ENCODE measurements at regions not wholly inside any gene's neighbourhood (a gene's known extent, or its start where the extent isn't known, plus 50 kb on each side); places are given as distances from the start of the nearest gene placed in this dataset.

DNA sequence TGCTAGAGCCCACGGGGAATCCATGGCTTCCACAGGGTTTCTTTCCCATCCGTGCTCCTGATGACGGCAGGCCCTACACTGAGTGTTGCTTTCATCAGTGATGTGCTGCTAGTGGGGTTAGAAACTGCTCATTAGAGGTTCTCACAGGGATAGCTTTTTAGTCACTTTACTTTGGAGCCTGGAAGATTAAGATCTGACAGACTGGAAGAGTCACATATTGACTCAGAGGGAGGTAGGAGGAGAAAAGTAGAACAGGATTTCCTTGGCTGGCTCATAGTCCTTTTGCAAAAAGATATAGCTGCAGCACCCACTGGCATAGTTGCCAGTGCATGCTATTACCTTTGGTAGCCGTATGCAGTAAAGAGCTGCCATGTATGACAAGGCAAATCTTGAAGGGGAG lies 890.3 kb downstream of the C6orf118 start:
- no peak for DNase-seq (ENCODE audit: low read depth, low spot score)
- H3K27ac ChIP-seq: no peak overlapping the region

DNA sequence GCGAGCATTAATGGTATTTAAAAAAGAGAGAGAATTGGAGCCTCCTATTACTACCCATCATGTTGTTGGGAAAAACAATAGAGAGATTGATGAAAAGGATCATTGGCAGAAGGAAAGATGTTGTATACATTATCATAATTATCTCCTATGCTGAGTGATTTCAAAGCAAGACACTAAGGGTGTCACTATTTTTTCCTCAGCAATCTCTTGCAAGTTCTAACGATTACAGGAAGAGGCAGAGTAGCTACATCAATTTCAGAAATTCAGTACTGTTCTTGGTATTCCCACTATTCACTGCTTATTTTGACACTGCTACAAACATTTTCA lies 891.2 kb downstream of the C6orf118 start:
- DNase-seq (ENCODE audit: low read depth, low spot score): no peak
- H3K27ac ChIP-seq: no peak overlapping the region

DNA sequence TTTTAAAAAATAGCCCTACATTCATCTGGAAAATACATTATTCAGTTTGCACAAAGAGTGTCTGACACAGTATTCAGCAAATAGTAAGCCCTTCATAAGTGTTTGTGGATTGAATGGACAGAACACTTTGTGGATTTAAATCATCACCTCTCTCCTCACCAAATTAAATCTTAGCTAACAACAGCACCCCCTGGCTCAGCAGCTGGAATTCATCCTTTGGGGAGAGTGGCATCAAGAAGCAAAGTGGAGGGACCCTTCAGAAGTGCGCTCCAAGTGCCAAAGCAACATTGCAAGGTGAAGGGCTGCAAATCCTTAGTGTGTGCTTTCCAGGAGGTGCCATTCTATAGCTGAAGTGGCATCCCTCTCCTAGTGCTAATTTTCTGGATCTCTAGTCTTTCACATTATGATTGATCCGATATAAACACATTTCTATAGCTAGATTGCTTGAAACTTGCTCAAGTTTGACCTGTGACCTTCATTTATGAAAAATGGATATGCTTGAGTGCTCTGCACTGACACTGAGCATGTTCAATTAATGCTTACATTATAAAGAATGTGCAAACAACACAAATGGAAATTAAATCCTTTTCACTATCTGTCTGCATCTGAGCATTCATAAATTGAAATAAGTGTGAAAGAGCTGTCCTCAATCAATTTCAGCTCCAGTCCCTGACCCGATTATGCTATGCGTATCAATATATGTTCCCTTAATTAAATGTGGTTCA lies 891.7 kb downstream of the C6orf118 start:
- no peak overlapping the region for H3K27ac ChIP-seq
- no peak for DNase-seq (ENCODE audit: low read depth, low spot score)

DNA sequence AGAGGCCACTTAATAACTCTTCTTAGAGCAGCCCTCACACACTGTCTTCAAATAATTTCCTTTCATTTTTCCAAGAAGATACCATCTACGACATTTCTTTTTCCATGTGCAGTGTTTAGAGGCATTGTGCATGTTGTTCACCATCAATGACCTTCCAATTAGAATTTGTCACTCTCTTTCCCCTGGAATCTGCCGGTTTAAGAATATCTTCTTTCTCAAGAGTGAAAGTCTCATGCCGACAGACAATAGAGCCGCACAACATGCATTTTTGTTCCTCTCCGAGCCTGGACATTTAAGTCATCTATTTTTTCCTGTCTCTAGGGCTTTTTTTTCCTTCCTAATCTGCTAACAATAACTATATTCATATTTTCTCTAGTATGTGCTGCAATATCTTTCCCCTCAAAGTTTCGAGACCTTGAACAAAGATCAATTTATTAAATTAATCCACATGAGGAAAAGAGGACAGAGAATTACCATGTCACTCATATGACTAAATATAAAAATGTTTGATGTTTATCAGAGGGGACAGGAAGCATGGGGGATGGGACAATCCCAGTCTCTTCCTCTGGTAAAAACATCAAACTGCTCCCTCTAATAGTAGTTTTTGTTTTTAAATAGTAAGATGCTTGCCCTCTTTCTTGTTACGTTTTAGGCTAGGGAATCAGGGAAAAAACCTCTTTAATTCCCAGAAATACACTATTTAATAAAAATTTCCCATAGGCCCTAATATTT lies 893.4 kb downstream of the C6orf118 start:
- H3K27ac ChIP-seq: no peak overlapping the region

DNA sequence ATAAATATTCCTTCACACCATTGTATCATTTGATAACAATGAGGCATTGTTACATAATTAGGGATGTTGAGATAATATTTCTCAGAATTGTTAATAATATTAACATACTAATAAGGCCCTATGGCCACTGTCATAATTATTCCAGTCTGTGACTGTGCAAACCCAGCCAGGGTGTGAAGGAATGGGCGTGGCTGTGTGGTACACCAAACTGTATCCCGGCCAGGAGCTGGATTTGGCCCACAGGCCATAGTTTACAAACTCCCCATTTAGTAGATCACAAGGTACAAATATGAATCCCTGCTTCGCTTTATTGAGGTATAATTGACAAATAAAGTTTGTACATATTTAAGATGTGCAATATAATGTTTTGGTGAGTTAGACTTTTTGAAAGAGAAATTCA lies 894.7 kb downstream of the C6orf118 start:
- H3K27ac ChIP-seq: no peak overlapping the region

More for the DNA sequence above, 893.4 kb downstream of the C6orf118 start:
- no peak for DNase-seq (ENCODE audit: low read depth, low spot score)

DNA sequence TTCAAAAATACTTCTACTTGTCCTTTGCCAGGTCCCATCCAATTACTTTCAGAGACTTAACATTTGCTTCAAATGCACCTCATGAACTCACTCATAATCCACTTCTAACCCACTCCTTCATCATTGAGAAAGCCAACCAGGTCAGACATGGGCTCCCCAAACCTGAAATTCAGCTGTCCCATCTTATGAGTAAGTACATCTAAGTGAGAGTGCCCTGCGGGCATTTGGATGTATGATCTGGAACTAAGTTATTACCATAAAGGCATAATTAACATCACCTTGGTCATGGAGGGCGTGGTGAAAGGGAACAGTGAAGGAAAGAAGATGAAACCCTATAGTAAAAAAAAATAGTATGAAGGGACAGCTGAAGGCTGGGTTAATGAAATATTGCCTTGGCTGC lies 896.8 kb downstream of the C6orf118 start:
- no peak overlapping the region for H3K27ac ChIP-seq
- DNase-seq (ENCODE audit: low read depth, low spot score): no peak

More for the DNA sequence above, 894.7 kb downstream of the C6orf118 start:
- DNase-seq (ENCODE audit: low read depth, low spot score): no peak

DNA sequence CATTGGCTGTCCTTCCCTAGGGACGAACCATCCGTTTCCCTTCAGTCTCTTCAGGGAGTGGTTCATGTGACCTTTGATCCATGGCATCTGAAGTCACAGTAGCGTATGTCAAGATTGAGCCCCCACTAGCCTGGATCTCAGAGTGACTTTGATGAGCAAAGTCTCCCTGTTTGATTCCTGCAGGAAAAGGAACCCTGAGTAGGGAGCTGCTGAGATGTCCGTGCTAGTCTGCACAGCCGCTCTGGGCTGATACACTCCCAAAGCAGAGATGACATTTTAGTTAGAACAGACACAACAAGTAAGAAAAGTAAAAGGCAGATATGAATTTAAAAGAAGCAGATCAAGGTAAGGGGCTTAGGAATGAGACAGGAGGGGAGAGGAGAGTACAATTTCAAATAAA lies 899.4 kb downstream of the C6orf118 start:
- no peak for DNase-seq (ENCODE audit: low read depth, low spot score)
- H3K27ac ChIP-seq: no peak overlapping the region

DNA sequence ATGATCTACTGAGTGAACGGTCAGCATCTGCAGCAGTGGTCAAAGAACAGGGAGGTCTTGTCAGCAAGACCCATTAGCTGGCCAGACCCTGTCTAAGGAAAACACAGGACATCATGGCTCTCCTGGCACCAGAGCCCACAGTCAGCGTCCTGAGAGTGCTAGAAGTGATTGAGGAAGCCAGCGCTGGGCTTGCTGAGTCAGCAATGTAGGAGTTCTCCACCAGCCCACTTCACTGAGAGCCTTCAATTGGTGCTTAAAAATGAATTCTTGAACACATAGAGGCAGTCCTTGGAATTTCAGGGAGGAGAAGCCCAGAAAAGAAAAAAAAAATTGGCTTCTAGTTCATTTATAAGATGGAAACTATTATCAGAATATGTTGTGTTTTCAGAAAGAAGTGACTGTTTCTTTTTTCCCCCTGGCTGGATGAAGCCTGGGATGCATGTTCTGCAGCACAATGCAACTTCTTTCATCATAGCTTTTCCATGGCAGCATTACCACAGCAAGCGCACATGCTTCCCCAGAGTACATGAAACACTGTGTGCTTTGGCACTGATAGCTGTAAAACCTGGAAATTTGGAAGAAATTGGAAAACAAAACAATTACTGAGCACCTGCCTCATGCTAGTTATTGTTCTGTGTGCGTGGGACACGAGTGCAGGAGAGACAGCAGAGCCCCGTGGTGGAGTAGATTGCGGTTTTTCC lies 899.9 kb downstream of the C6orf118 start:
- no peak for DNase-seq (ENCODE audit: low read depth, low spot score)

DNA sequence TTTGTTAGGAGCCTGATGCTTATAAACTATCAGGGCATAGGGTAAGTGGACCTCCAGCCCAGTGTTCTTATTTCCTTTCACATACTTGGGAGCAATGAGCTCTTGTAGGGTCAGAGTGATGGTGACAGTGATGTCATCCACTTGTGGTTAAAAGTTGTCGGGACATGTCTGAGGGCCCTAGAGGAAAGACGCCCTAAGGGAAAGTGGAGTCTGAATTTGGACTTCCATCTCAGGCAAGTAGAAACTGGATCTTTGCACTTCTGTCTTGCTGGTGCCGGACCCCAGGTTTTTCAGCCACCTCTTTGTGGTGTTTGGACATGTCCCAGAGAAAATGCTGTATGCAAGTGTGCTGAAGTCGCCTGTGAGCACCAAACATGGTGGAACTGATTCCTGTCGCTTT lies 900.5 kb downstream of the C6orf118 start:
- peak; percentile 36 for DNase-seq (ENCODE audit: low read depth, low spot score)
- H3K27ac ChIP-seq: no peak overlapping the region

More for the DNA sequence above, 899.9 kb downstream of the C6orf118 start:
- H3K27ac ChIP-seq: no peak overlapping the region

DNA sequence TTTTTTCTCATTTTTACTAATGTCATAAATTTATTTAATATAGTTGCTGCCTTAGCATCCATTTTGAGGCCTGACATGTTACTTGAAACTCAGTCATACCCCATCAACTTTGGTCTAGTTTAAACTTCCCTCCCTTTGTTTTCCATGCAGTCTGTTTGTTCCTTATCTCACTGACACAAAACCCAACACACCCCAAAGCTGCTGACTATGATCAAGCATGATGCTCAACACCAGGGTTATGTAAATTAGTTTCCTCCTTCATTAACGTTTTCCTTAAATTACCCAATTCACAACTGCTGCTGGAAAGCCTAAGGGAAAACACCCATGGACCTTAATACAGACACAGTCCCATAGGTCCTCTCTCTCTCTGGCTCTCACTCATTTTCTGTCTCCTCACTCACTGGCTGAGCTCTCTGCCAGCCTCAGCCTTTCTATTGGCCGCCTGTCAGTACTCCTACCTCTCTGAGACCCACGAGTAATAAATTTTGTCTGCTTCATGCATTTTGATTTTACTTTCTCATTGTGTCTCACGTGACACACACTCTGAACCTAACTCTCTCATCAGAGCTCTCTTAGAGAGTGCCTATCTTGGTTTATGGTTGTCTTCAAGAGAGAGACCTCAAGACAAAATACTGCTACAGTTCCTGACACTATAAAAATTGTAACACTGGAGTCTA lies 904.5 kb downstream of the C6orf118 start:
- H3K27ac ChIP-seq: no peak overlapping the region
- no peak for DNase-seq (ENCODE audit: low read depth, low spot score)

DNA sequence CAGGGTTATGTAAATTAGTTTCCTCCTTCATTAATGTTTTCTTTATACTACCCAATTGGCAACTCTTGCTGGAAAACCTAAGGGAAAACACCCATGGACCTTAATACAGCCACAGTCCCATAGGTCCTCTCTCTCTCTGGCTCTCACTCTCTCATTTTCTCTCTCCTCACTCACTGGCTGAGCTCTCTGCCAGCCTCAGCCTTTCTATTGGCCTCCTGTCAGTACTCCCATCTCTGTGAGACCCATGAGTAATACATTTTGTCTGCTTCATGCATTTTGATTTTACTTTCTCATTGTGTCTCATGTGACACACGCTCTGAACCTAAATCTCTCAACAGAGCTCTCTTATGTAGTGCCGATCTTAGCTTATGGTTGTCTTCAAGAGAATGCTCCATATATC lies 907.5 kb downstream of the C6orf118 start:
- DNase-seq (ENCODE audit: low read depth, low spot score): no peak
- H3K27ac ChIP-seq: no peak overlapping the region

DNA sequence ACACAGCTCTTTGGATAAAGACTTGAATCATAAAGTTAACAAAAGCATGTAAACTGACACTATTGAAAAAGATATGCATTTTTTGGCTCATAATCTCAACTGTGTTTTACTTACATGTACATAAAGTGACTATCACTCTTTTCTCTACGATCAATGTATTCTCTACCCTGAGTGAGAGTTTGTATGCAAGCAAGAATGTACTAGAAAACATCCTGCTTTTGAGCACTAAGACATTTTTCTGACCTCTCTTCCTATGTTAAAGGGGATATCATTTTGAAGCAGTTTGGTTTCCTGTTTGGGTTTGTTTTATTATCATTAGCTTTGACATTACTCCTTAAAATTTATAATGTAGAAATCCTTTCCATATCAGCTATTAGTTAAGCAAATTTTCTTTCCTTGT lies 910.8 kb downstream of the C6orf118 start:
- no peak overlapping the region for H3K27ac ChIP-seq
- DNase-seq (ENCODE audit: low read depth, low spot score): no peak

DNA sequence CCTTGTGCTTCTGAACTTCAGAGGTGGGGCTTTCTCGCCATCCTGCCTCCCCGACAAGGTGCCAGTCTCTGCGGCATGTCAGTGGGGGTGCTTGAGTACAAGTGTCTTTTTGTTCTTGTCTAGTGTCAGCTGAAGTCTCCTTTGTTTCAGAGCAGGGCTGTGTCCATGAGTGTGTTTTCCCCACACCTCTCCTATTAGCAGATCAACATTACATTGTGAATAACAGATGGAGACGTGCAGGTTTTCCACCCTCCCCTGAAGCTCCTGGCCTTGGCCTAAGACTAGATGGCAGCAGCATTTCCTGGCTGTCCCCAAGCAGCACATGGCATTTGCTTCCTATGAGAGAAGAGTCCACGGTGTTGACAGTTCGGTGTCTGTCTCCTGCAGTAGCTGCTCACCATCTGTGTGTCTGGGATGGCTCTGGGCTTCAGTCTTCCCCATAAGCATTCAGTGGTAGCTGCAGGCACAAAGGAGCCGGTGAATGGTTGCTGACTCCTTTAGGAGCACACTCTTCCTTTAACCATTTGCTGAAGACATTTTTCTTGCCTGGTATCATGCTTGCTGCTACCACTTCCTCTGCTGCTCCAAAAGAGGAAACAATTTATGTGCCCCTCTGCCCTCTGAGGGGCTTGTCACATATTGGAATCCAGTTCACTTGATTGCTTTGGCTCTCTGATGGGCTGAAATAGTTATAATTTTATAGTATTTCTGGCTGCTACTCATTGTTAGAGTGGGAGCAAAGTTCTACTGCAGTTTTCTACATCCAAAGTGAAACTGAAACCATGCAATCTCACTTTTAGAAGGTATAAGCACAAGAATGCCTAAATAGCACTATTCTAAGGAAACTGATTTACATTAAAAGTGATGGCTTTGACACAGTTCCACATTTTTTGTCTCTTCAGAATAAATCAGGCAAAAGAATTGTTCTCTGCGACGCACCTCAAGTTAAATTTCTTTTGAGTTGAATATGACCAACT lies 913.0 kb downstream of the C6orf118 start:
- DNase-seq (ENCODE audit: low read depth, low spot score): no peak
- H3K27ac ChIP-seq: no peak overlapping the region

DNA sequence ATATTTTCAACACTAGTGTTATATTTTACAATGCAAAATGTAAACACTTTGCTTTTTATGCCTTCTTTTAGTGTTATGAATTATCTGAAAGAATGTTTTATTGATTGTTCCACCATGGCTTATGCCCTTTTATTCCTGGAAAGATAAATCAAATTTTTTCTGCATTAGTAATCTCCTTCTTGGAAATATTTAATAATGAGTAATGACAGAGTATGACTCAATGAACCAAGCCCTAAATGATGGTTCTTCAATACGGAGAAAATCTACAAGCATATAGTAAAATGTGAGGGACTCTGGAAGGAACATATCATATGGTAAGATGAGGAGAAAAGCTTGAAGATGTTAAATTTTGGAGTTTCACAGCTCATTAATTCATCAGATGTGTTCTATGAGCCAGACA lies 929.6 kb downstream of the C6orf118 start:
- no peak for DNase-seq (ENCODE audit: low read depth, low spot score)
- H3K27ac ChIP-seq: no peak overlapping the region

DNA sequence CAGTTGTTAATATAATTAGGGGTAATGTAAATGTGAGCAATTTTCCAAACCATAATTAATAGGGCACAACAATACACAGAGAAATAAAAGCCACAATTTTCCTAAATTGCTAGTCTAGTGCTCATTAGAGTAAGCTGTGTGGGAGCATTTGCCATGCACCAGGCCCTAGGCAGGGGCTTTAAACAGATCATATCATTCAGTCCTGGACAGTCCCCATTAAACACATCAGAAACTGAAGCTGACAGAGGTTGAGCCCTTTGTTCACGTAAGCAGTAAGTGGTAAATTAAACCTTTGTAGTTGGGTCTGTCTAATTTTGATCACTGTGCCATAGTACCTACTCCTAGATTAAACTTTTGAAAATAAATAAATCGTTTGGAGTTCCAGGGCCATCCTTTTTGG lies 931.1 kb downstream of the C6orf118 start:
- H3K27ac ChIP-seq: no peak overlapping the region
- no peak for DNase-seq (ENCODE audit: low read depth, low spot score)

DNA sequence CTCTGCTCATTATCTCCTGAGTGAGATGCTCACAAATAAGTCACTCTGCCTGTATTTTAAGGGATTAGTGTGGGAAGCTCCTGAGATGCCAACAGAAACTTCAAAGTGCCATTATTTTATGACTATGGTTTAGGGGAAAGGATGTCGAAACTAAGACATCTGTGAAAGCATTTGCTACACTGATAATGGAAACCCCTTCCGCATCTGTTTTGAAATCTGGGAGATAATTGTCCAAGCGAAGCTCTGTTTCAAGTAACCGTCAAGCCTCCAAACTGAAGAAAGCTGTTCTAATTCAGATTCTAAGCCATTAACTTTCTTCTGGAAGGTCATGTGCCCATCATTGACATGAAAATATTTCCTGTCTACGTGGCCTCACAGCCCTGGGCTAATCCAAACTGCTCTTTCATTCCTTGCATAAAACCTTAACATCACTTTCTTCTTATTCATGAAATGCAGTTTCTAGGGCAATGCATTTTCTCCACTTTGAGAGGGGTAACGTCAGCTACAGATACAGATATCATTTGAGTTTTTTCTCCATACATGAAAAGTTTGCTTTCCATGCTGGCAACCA lies 932.0 kb downstream of the C6orf118 start:
- DNase-seq (ENCODE audit: low read depth, low spot score): no peak

DNA sequence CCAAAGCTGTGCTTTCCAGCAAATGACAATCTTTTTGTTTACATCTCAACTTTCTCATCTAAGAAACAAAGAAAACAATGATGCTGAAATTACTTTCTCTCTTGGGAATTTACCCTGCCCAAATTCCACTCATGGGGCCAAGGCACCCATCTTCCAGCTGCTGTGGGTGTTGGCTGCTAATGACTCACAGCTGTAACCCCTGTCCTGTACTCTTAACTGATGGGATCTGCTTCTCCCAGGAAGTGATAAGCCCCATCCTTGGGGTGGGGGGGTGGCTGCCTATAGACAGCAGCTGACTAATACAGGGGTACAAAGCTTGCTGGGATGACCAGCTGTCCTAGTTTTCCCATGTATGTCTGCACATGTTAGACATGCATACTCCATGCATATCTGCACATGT lies 938.6 kb downstream of the C6orf118 start:
- no peak overlapping the region for H3K27ac ChIP-seq
- DNase-seq (ENCODE audit: low read depth, low spot score): no peak

More for the DNA sequence above, 932.0 kb downstream of the C6orf118 start:
- H3K27ac ChIP-seq: no peak overlapping the region

DNA sequence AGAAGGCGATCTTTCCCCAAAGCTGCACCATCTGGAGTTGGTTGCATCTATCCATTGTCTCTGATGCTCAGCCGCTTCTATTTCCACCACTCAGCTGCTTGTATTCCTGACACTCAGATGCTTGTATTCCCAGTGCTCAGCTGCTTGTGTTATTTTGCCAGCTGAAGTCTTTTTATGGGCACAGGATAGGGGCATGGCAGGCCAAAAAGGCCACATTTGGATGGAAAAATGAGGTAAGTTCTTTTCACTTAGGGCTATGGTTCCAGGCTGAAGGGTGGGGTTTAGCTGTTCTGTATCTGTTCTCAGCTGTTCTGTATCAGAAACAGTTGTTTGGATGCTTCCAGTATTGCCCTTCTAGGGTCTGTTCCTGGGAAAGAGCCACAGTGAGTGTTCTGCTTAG lies 944.9 kb downstream of the QKI start:
- no peak overlapping the region for H3K27ac ChIP-seq
- no peak for DNase-seq (ENCODE audit: low read depth, low spot score)

DNA sequence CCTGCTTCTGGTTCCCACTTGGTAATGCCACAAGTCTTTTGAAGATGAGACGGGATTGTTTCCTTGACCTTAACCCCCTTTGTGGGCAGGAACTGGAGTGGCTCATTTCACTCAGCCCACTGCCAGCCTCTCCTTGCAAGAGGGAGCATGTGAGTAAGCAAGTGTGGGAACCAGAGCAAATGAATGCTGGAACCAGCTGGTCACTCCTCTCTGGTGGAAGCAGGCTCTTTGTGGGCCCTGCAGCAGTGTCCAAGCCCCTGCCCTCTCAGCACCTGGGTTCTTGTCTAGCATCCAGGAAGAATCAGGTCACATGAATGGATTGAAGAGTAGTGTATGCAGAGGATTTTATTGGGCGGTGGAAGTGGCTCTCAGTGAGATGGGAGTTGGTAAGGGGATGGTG lies 944.5 kb downstream of the QKI start:
- H3K27ac ChIP-seq: no peak overlapping the region
- DNase-seq (ENCODE audit: low read depth, low spot score): no peak

Measured in epithelial cell of prostate (primary cell).